BE2C (cell line): ENCODE measurements at regions not wholly inside any gene's neighbourhood (a gene's known extent, or its start where the extent isn't known, plus 50 kb on each side); places are given as distances from the start of the nearest gene placed in this dataset.

Source experiments
- DNase-seq: peaks from one replicate; pipeline ENCODE4 v3.0.0-alpha.2; 2020
- H3K27me3 ChIP-seq: fragments of 250-450 bp; sonication (Bioruptor Pico); 2 replicates; pipeline ENCODE4 v1.5.1; 2020; ENCODE audit warnings: mild to moderate bottlenecking
- H3K36me3 ChIP-seq: fragments of 250-450 bp; sonication (Bioruptor Pico); 2 replicates; pipeline ENCODE4 v1.5.1; 2020; ENCODE audit warnings: mild to moderate bottlenecking
- H3K4me1 ChIP-seq: fragments of 250-450 bp; sonication (Bioruptor Pico); 2 replicates; pipeline ENCODE4 v1.5.1; 2020
- H3K4me3 ChIP-seq: 2 replicates; pipeline ENCODE4 v1.5.1; 2011; ENCODE audit warnings: low read depth, low read length
- H3K9me3 ChIP-seq: fragments of 250-450 bp; sonication (Bioruptor Pico); 2 replicates; pipeline ENCODE4 v1.5.1; 2020
- CTCF ChIP-seq: IDR thresholded peaks from 2 replicates; pipeline ENCODE4 v1.5.1; 2012; ENCODE audit warnings: mild to moderate bottlenecking, low read depth, low read length

GRCh38 chr14:49364752-49365117 lies 221.4 kb downstream of the RPS29 start:
- H3K27me3 ChIP-seq, result no peaks in the 10 kb centered on the region

GRCh38 chr14:49363821-49364751 lies 222.1 kb downstream of the RPS29 start:
- TF ChIP-seq CTCF, result no peak
- DNase-seq, result no peak
- Histone ChIP-seq H3K27me3 (no peaks in the 10 kb centered on the region), H3K9me3 (no peaks in the 10 kb centered on the region), H3K36me3 (no peaks in the 10 kb centered on the region), H3K4me1 (no peaks in the 10 kb centered on the region), H3K4me3 (no peak overlapping the region)

More at GRCh38 chr14:49364752-49365117, 221.4 kb downstream of the RPS29 start:
- no peak for TF ChIP-seq CTCF
- DNase-seq, result no peak
- Histone ChIP-seq H3K9me3 (no peaks in the 10 kb centered on the region), H3K36me3 (no peaks in the 10 kb centered on the region), H3K4me1 (no peaks in the 10 kb centered on the region), H3K4me3 (no peak overlapping the region)

- H3K4me3 ChIP-seq, result no peak overlapping the region
- DNase-seq, result no peak
- TF ChIP-seq CTCF, result no peak
- H3K27me3 ChIP-seq, result no peaks in the 10 kb centered on the region
- H3K4me1 ChIP-seq, result no peaks in the 10 kb centered on the region
- H3K9me3 ChIP-seq, result no peaks in the 10 kb centered on the region
- no peaks in the 10 kb centered on the region for H3K36me3 ChIP-seq
Observed at GRCh38 chr14:49362916-49363315, 223.3 kb downstream of the RPS29 start.

- no peak for DNase-seq
- Histone ChIP-seq H3K27me3 (no peaks in the 10 kb centered on the region), H3K36me3 (no peaks in the 10 kb centered on the region), H3K9me3 (no peaks in the 10 kb centered on the region), H3K4me1 (no peaks in the 10 kb centered on the region), H3K4me3 (no peak overlapping the region)
- TF ChIP-seq CTCF, result no peak
Observed at GRCh38 chr14:49339130-49339529, 247.1 kb downstream of the RPS29 start.

- Histone ChIP-seq H3K36me3 (no peaks in the 10 kb centered on the region), H3K27me3 (no peaks in the 10 kb centered on the region), H3K4me3 (no peak overlapping the region), H3K9me3 (no peaks in the 10 kb centered on the region), H3K4me1 (no peaks in the 10 kb centered on the region)
- no peak for DNase-seq
- TF ChIP-seq CTCF, result no peak
Observed at GRCh38 chr14:49319810-49320209, 266.4 kb downstream of the RPS29 start.

GRCh38 chr14:49315570-49315969 lies 270.6 kb downstream of the RPS29 start:
- H3K4me1 ChIP-seq, result no peaks in the 10 kb centered on the region
- no peaks in the 10 kb centered on the region for H3K36me3 ChIP-seq
- no peak for DNase-seq
- no peak for TF ChIP-seq CTCF
- no peak overlapping the region for H3K4me3 ChIP-seq
- no peaks in the 10 kb centered on the region for H3K27me3 ChIP-seq
- no peaks in the 10 kb centered on the region for H3K9me3 ChIP-seq
